Uterus (tissue), 2 donors: ENCODE measurements at regions not wholly inside any gene's neighbourhood (a gene's known extent, or its start where the extent isn't known, plus 50 kb on each side); places are given as distances from the start of the nearest gene placed in this dataset.

Source experiments
- CTCF ChIP-seq, 4 experiments: fragments of 200-600 bp in 2 of 4; fragments of 450-650 bp in 2 of 4; sonication (generic) in 2 of 4; IDR thresholded peaks; one replicate each; pipeline ENCODE4 v1.5.1; 2016 to 2019; ENCODE audit warnings: antibody characterized with exemption in 4 of 4, mild to moderate bottlenecking in 2 of 4, moderate library complexity in 1 of 4
- POLR2A ChIP-seq, 2 donors: fragments of 450-650 bp; IDR thresholded peaks; one replicate each; pipeline ENCODE4 v1.6.1; 2016; ENCODE audit warnings: antibody characterized with exemption in 2 of 2, mild to moderate bottlenecking in 1 of 2, moderate library complexity in 1 of 2

- TF ChIP-seq CTCF (IDR thresholded peaks at IDR 0.05) (no peak), POLR2A (IDR thresholded peaks at IDR 0.05) (no peak)
Observed at GRCh38 chr9:100914266-100914665, 114.3 kb upstream of the PLPPR1 start.
